HCT116 (cell line): ENCODE measurements at regions not wholly inside any gene's neighbourhood (a gene's known extent, or its start where the extent isn't known, plus 50 kb on each side); places are given as distances from the start of the nearest gene placed in this dataset.

Experiments used
- ATF3 ChIP-seq: IDR thresholded peaks from 2 replicates; pipeline ENCODE4 v1.6.1; 2012
- CTCF ChIP-seq, 3 experiments: fragments of 200-600 bp in 1 of 3; sonication (generic) in 1 of 3; IDR thresholded peaks in 2 of 3; conservative IDR thresholded peaks in 1 of 3; 2 replicates each; pipeline ENCODE4 v1.5.1; 2012 to 2017; ENCODE audit warnings: low read depth in 2 of 3, low read length in 2 of 3, antibody characterized with exemption in 1 of 3, borderline replicate concordance in 1 of 3, control low read depth in 1 of 3, mild to moderate bottlenecking in 1 of 3, mixed read lengths in 1 of 3, mixed run types in 1 of 3, moderate library complexity in 1 of 3; ENCODE audit not compliant: insufficient read depth in 1 of 3
- EZH2 ChIP-seq: fragments of 200-600 bp; sonication (generic); IDR thresholded peaks from 2 replicates; pipeline ENCODE4 v1.6.1; 2017; ENCODE audit warnings: antibody characterized with exemption, mixed run types
- JUND ChIP-seq: IDR thresholded peaks from 2 replicates; pipeline ENCODE4 v1.6.1; 2012
- MAX ChIP-seq: IDR thresholded peaks from 2 replicates; pipeline ENCODE4 v1.6.1; 2012
- POLR2A ChIP-seq: IDR thresholded peaks from 2 replicates; pipeline ENCODE4 v1.7.0; 2011; ENCODE audit warnings: borderline replicate concordance; ENCODE audit not compliant: insufficient read depth, insufficient read length; ENCODE audit errors: extremely low read depth
- RAD21 ChIP-seq: IDR thresholded peaks from 2 replicates; pipeline ENCODE4 v1.6.1; 2012; ENCODE audit warnings: low read depth, mild to moderate bottlenecking
- REST ChIP-seq: IDR thresholded peaks from 2 replicates; pipeline ENCODE4 v1.6.1; 2012; ENCODE audit warnings: low read depth
- SP1 ChIP-seq: IDR thresholded peaks from 2 replicates; pipeline ENCODE4 v1.6.1; 2012; ENCODE audit warnings: low read depth
- SRF ChIP-seq: IDR thresholded peaks from 2 replicates; pipeline ENCODE4 v1.6.1; 2012; ENCODE audit warnings: low read depth
- TCF7L2 ChIP-seq: IDR thresholded peaks from 2 replicates; pipeline ENCODE4 v1.7.0; 2011; ENCODE audit warnings: borderline replicate concordance, inconsistent platforms; ENCODE audit not compliant: insufficient read depth, insufficient read length; ENCODE audit errors: extremely low read depth
- YY1 ChIP-seq: IDR thresholded peaks from 2 replicates; pipeline ENCODE4 v1.6.1; 2011; ENCODE audit warnings: low read length, low read depth, moderate library complexity, mild to moderate bottlenecking; ENCODE audit not compliant: insufficient replicate concordance; ENCODE audit errors: extremely low read depth
- ZFX ChIP-seq: fragments of 450-650 bp; IDR thresholded peaks from 2 replicates; pipeline ENCODE4 v1.6.1; 2017

- TF ChIP-seq POLR2A (no peak), CTCF (IDR thresholded peaks at IDR 0.05 in 2 of 3, conservative IDR thresholded peaks at IDR 0.05 in 1 of 3; ENCODE audit: borderline replicate concordance in 1 of 3, insufficient read depth in 1 of 3, low read depth in 2 of 3, low read length in 2 of 3) (no peak), EZH2 (no peak), RAD21 (no peak), SP1 (no peak), MAX (no peak), JUND (no peak), REST (no peak), ZFX (no peak), TCF7L2 (no peak), SRF (no peak), YY1 (no peak), ATF3 (no peak)
These were observed 1494.9 kb upstream of the LRRTM3 start for GRCh38 chr10:65430979-65431378.
